WTC11 (cell line): ENCODE measurements at regions not wholly inside any gene's neighbourhood (a gene's known extent, or its start where the extent isn't known, plus 50 kb on each side); places are given as distances from the start of the nearest gene placed in this dataset.

Source experiments
- ATAC-seq: fragments of 200-7000 bp; cut with Tn5 transposase; 2 replicates; pipeline ENCODE4 v1.10.0; 2021; ENCODE audit warnings: mild to moderate bottlenecking, moderate library complexity
- CTCF ChIA-PET: fragments of 300-600 bp; sonication (Branson Sonifier 250); formaldehyde crosslinking; loops from one replicate; lab custom pipeline; 2021; ENCODE audit warnings: antibody characterized with exemption; lab: Charles Lee
- POLR2A ChIA-PET: fragments of 350-600 bp; sonication (Branson Sonifier 250); formaldehyde crosslinking; loops from one replicate; lab custom pipeline; 2021; ENCODE audit warnings: antibody characterized with exemption; lab: Charles Lee
- DNase-seq: peaks from one replicate; pipeline ENCODE4 v3.0.0; 2021; ENCODE audit warnings: low spot score
- H3K27ac Mint-ChIP-seq: 2 replicates; pipeline ENCODE4 v1.8.0; 2021; ENCODE audit warnings: mixed read lengths
- H3K27me3 Mint-ChIP-seq: 2 replicates; pipeline ENCODE4 v1.8.0; 2021; ENCODE audit warnings: low read depth, mild to moderate bottlenecking, moderate library complexity, mixed read lengths
- H3K36me3 Mint-ChIP-seq: 2 replicates; pipeline ENCODE4 v1.8.0; 2021; ENCODE audit warnings: mixed read lengths
- H3K4me1 Mint-ChIP-seq: 2 replicates; pipeline ENCODE4 v1.8.0; 2022; ENCODE audit warnings: mixed read lengths
- H3K4me3 Mint-ChIP-seq: 2 replicates; pipeline ENCODE4 v1.8.0; 2021; ENCODE audit warnings: mild to moderate bottlenecking, moderate library complexity, mixed read lengths
- H3K9me3 Mint-ChIP-seq: 2 replicates; pipeline ENCODE4 v1.8.0; 2021; ENCODE audit warnings: mixed read lengths
- AFF4 ChIP-seq: sonication (generic); formaldehyde crosslinking; IDR thresholded peaks from 2 replicates; pipeline ENCODE4 v1.8.1; 2023; ENCODE audit warnings: mild to moderate bottlenecking, missing genetic modification reagents, borderline replicate concordance
- ATF2 ChIP-seq: sonication (generic); formaldehyde crosslinking; IDR thresholded peaks from 2 replicates; pipeline ENCODE4 v1.8.1; 2022; ENCODE audit warnings: low read depth, missing genetic modification reagents, borderline replicate concordance
- E2F5 ChIP-seq: sonication (generic); formaldehyde crosslinking; IDR thresholded peaks from 2 replicates; pipeline ENCODE4 v1.8.1; 2022; ENCODE audit warnings: mild to moderate bottlenecking, moderate library complexity, missing genetic modification reagents
- ELF4 ChIP-seq: sonication (generic); formaldehyde crosslinking; IDR thresholded peaks from 2 replicates; pipeline ENCODE4 v1.8.1; 2022; ENCODE audit warnings: low read depth, mild to moderate bottlenecking, moderate library complexity, missing genetic modification reagents
- HMGA2 ChIP-seq: fragments of 250-450 bp; sonication (Bioruptor Pico); IDR thresholded peaks from 2 replicates; pipeline ENCODE4 v1.4.0; 2021; ENCODE audit warnings: mild to moderate bottlenecking, moderate library complexity
- IRF1 ChIP-seq: sonication (generic); formaldehyde crosslinking; IDR thresholded peaks from 2 replicates; pipeline ENCODE4 v1.8.0; 2023; ENCODE audit warnings: missing genetic modification reagents
- MXD4 ChIP-seq: fragments of 250-450 bp; sonication (Bioruptor Pico); IDR thresholded peaks from 2 replicates; pipeline ENCODE4 v1.8.0; 2021; ENCODE audit warnings: mild to moderate bottlenecking, moderate library complexity, borderline replicate concordance
- NFATC4 ChIP-seq: fragments of 250-450 bp; sonication (Bioruptor Pico); IDR thresholded peaks from 2 replicates; pipeline ENCODE4 v1.9.0; 2021; ENCODE audit warnings: mild to moderate bottlenecking
- TEAD1 ChIP-seq: sonication (generic); formaldehyde crosslinking; IDR thresholded peaks from 2 replicates; pipeline ENCODE4 v1.8.0; 2022; ENCODE audit warnings: mild to moderate bottlenecking, missing genetic modification reagents
- USF1 ChIP-seq: sonication (generic); formaldehyde crosslinking; IDR thresholded peaks from 2 replicates; pipeline ENCODE4 v1.8.0; 2022; ENCODE audit warnings: mild to moderate bottlenecking, missing genetic modification reagents
- ZBTB21 ChIP-seq: sonication (generic); formaldehyde crosslinking; IDR thresholded peaks from 2 replicates; pipeline ENCODE4 v1.8.1; 2023; ENCODE audit warnings: mild to moderate bottlenecking, missing genetic modification reagents, borderline replicate concordance
- ZBTB43 ChIP-seq: sonication (generic); formaldehyde crosslinking; IDR thresholded peaks from 2 replicates; pipeline ENCODE4 v1.8.1; 2023; ENCODE audit warnings: mild to moderate bottlenecking, missing genetic modification reagents
- ZMAT4 ChIP-seq: fragments of 250-450 bp; sonication (Bioruptor Pico); IDR thresholded peaks from 2 replicates; pipeline ENCODE4 v1.9.0; 2021; ENCODE audit warnings: mild to moderate bottlenecking
- ZNF263 ChIP-seq: sonication (generic); formaldehyde crosslinking; IDR thresholded peaks from 2 replicates; pipeline ENCODE4 v1.8.1; 2022; ENCODE audit warnings: low read depth, mild to moderate bottlenecking, moderate library complexity, missing genetic modification reagents
- ZNF396 ChIP-seq: fragments of 250-450 bp; sonication (Bioruptor Pico); IDR thresholded peaks from 2 replicates; pipeline ENCODE4 v1.8.0; 2021; ENCODE audit warnings: mild to moderate bottlenecking, moderate library complexity, borderline replicate concordance
- ZNF512 ChIP-seq: sonication (generic); formaldehyde crosslinking; IDR thresholded peaks from 2 replicates; pipeline ENCODE4 v1.8.1; 2022; ENCODE audit warnings: missing genetic modification reagents, borderline replicate concordance
- ZNF532 ChIP-seq: fragments of 250-450 bp; sonication (Bioruptor Pico); IDR thresholded peaks from 2 replicates; pipeline ENCODE4 v1.9.0; 2021; ENCODE audit warnings: mild to moderate bottlenecking, borderline replicate concordance
- ZNF671 ChIP-seq: fragments of 250-450 bp; sonication (Bioruptor Pico); IDR thresholded peaks from 2 replicates; pipeline ENCODE4 v1.8.0; 2021; ENCODE audit warnings: mild to moderate bottlenecking

GRCh38 chr5:56480078-56480704, 247.1 kb upstream of the ANKRD55 start:
- ChIA-PET POLR2A (interaction anchor here (0.6 to 0.8 kb wide), 2 partner anchors 18 to 85 kb away, joined by 3 read pairs; no protein-coding TSS in a partner anchor), CTCF (interaction anchor here (0.7 to 1.9 kb wide), 8 partner anchors 186 to 358 kb away, joined by 3 to 10 read pairs (median 3); no protein-coding TSS in a partner anchor)
- peak; percentile 30 for DNase-seq
- Mint-ChIP-seq H3K4me3 (peak overlapping the region; percentile 71), H3K27ac (no peak overlapping the region), H3K36me3 (no peaks in the 10 kb centered on the region), H3K4me1 (peaks cover 24% of the 10 kb centered on the region), H3K27me3 (peaks cover 45% of the 10 kb centered on the region), H3K9me3 (peaks cover 7% of the 10 kb centered on the region)
- peak; percentile 64 for ATAC-seq
- TF ChIP-seq HMGA2 (no peak), ZBTB21 (CRISPR knock-in tag) (no peak), ELF4 (no peak), AFF4 (CRISPR knock-in tag) (no peak), ZNF671 (CRISPR knock-in tag) (no peak), ZNF532 (no peak), ZNF512 (CRISPR knock-in tag) (no peak), ATF2 (CRISPR knock-in tag) (no peak), IRF1 (CRISPR knock-in tag) (no peak), ZNF396 (CRISPR knock-in tag) (no peak), ZNF263 (CRISPR knock-in tag) (no peak), USF1 (CRISPR knock-in tag) (no peak), E2F5 (CRISPR knock-in tag) (no peak), NFATC4 (CRISPR knock-in tag) (no peak), MXD4 (CRISPR knock-in tag) (no peak), ZMAT4 (CRISPR knock-in tag) (no peak), ZBTB43 (CRISPR knock-in tag) (no peak), TEAD1 (no peak)
